H9 (cell line): ENCODE measurements at regions not wholly inside any gene's neighbourhood (a gene's known extent, or its start where the extent isn't known, plus 50 kb on each side); places are given as distances from the start of the nearest gene placed in this dataset.

ENCODE experiments used
- DNase-seq: peaks from one replicate; pipeline ENCODE4 v3.0.0-alpha.2; 2017
- H2AFZ ChIP-seq: one replicate; pipeline ENCODE4 v1.6.1; 2013; ENCODE audit warnings: mild to moderate bottlenecking, low read length, control low read depth, moderate library complexity
- H2AK5ac ChIP-seq: 2 replicates; pipeline ENCODE4 v1.6.1; 2013; ENCODE audit warnings: low read length, control low read depth, mixed read lengths; ENCODE audit not compliant: insufficient read length
- H2BK120ac ChIP-seq: one replicate; pipeline ENCODE4 v1.6.1; 2013; ENCODE audit warnings: low read depth, mild to moderate bottlenecking, low read length, control low read depth, inconsistent platforms; ENCODE audit not compliant: poor library complexity, severe bottlenecking
- H2BK12ac ChIP-seq: 2 replicates; pipeline ENCODE4 v1.6.1; 2013; ENCODE audit warnings: low read length, control low read depth, mixed read lengths, low read depth; ENCODE audit not compliant: insufficient read length
- H2BK15ac ChIP-seq: 2 replicates; pipeline ENCODE4 v1.6.1; 2013; ENCODE audit warnings: low read depth, low read length, control low read depth
- H2BK20ac ChIP-seq: one replicate; pipeline ENCODE4 v1.6.1; 2013; ENCODE audit warnings: low read depth, mild to moderate bottlenecking, low read length, control low read depth, inconsistent platforms; ENCODE audit not compliant: poor library complexity, severe bottlenecking
- H2BK5ac ChIP-seq: 2 replicates; pipeline ENCODE4 v1.6.1; 2013; ENCODE audit warnings: low read length, control low read depth, mixed read lengths; ENCODE audit not compliant: insufficient read length
- H3K14ac ChIP-seq: 2 replicates; pipeline ENCODE4 v1.6.1; 2013; ENCODE audit warnings: low read length, control low read depth; ENCODE audit not compliant: insufficient read depth
- H3K18ac ChIP-seq: 2 replicates; pipeline ENCODE4 v1.6.1; 2013; ENCODE audit warnings: low read depth, mild to moderate bottlenecking, mixed read lengths, low read length, control low read depth; ENCODE audit not compliant: insufficient read length
- H3K23ac ChIP-seq: 2 replicates; pipeline ENCODE4 v1.6.1; 2013; ENCODE audit warnings: low read length, control low read depth, mixed read lengths, low read depth; ENCODE audit not compliant: insufficient read length
- H3K23me2 ChIP-seq: 2 replicates; pipeline ENCODE4 v1.6.1; 2013; ENCODE audit warnings: low read depth, mild to moderate bottlenecking, mixed read lengths, low read length, control low read depth; ENCODE audit not compliant: insufficient read length, poor library complexity, severe bottlenecking
- H3K27ac ChIP-seq: 2 replicates; pipeline ENCODE4 v1.5.1; 2013; ENCODE audit warnings: low read length, control low read depth, mixed read lengths, low read depth; ENCODE audit not compliant: insufficient read length
- H3K27me3 ChIP-seq: 2 replicates; pipeline ENCODE4 v1.6.1; 2013; ENCODE audit warnings: low read length, control low read depth, inconsistent platforms; ENCODE audit not compliant: insufficient read depth
- H3K4ac ChIP-seq: 2 replicates; pipeline ENCODE4 v1.6.1; 2013; ENCODE audit warnings: low read depth, mild to moderate bottlenecking, control low read depth, inconsistent platforms, low read length, moderate library complexity
- H3K4me1 ChIP-seq: 2 replicates; pipeline ENCODE4 v1.6.1; 2013; ENCODE audit warnings: low read length, control low read depth, inconsistent platforms; ENCODE audit not compliant: insufficient read depth
- H3K4me2 ChIP-seq: 2 replicates; pipeline ENCODE4 v1.6.1; 2013; ENCODE audit warnings: low read length, control low read depth, mixed read lengths; ENCODE audit not compliant: insufficient read length, insufficient read depth
- H3K56ac ChIP-seq: 2 replicates; pipeline ENCODE4 v1.6.1; 2013; ENCODE audit warnings: low read depth, mild to moderate bottlenecking, mixed read lengths, low read length, control low read depth; ENCODE audit not compliant: insufficient read length
- H3K79me1 ChIP-seq: 2 replicates; pipeline ENCODE4 v1.6.1; 2013; ENCODE audit warnings: low read depth, mild to moderate bottlenecking, moderate library complexity, low read length, control low read depth, inconsistent platforms; ENCODE audit not compliant: insufficient read depth, poor library complexity, severe bottlenecking
- H3K79me2 ChIP-seq: 2 replicates; pipeline ENCODE4 v1.6.1; 2013; ENCODE audit warnings: low read length, control low read depth, inconsistent platforms; ENCODE audit not compliant: insufficient read depth
- H3K9ac ChIP-seq: 2 replicates; pipeline ENCODE4 v1.6.1; 2013; ENCODE audit warnings: low read length, control low read depth, mixed read lengths; ENCODE audit not compliant: insufficient read length; ENCODE audit errors: extremely low read depth
- H3K9me3 ChIP-seq: one replicate; pipeline ENCODE4 v1.6.1; 2013; ENCODE audit warnings: low read depth, low read length, inconsistent platforms; ENCODE audit not compliant: control insufficient read depth
- H3T11ph ChIP-seq: one replicate; pipeline ENCODE4 v1.6.1; 2013; ENCODE audit warnings: mild to moderate bottlenecking, low read length, control low read depth, inconsistent platforms
- H4K20me1 ChIP-seq: one replicate; pipeline ENCODE4 v1.6.1; 2013; ENCODE audit not compliant: control insufficient read depth, insufficient read length, insufficient read depth
- H4K5ac ChIP-seq: 2 replicates; pipeline ENCODE4 v1.6.1; 2013; ENCODE audit warnings: low read depth, mild to moderate bottlenecking, mixed read lengths, low read length, control low read depth; ENCODE audit not compliant: insufficient read length
- H4K8ac ChIP-seq: replicated peaks from 2 replicates; pipeline ENCODE4 v1.6.1; 2013; ENCODE audit warnings: low read length, control low read depth, mixed read lengths, low read depth; ENCODE audit not compliant: insufficient read length
- H4K91ac ChIP-seq: 2 replicates; pipeline ENCODE4 v1.6.1; 2013; ENCODE audit warnings: low read depth, mild to moderate bottlenecking, moderate library complexity, mixed read lengths, low read length, control low read depth; ENCODE audit not compliant: insufficient read length
- H3K27ac Mint-ChIP-seq, 3 experiments: 2 replicates in 2 of 3; 3 replicates in 1 of 3; pipeline ENCODE4 v1.8.0; 2020 to 2021; ENCODE audit warnings: mixed read lengths in 3 of 3, mild to moderate bottlenecking in 1 of 3, moderate library complexity in 1 of 3
- H3K27me3 Mint-ChIP-seq: 2 replicates; pipeline ENCODE4 v1.8.0; 2021; ENCODE audit warnings: low read depth, mild to moderate bottlenecking, moderate library complexity, mixed read lengths
- H3K36me3 Mint-ChIP-seq, 3 experiments: 2 replicates in 2 of 3; 3 replicates in 1 of 3; pipeline ENCODE4 v1.8.0; 2020 to 2021; ENCODE audit warnings: low read depth in 3 of 3, mixed read lengths in 3 of 3; ENCODE audit not compliant: insufficient read depth in 1 of 3
- H3K4me1 Mint-ChIP-seq, 2 experiments: 2 replicates each; pipeline ENCODE4 v1.8.0; 2020; ENCODE audit warnings: mixed read lengths in 2 of 2
- H3K4me3 Mint-ChIP-seq, 2 experiments: 2 replicates in 1 of 2; 3 replicates in 1 of 2; pipeline ENCODE4 v1.8.0; 2020 to 2021; ENCODE audit warnings: mild to moderate bottlenecking in 2 of 2, mixed read lengths in 2 of 2, moderate library complexity in 1 of 2
- H3K9me3 Mint-ChIP-seq, 2 experiments: 2 replicates in 1 of 2; 3 replicates in 1 of 2; pipeline ENCODE4 v1.8.0; 2020; ENCODE audit warnings: mild to moderate bottlenecking in 2 of 2, mixed read lengths in 2 of 2, moderate library complexity in 1 of 2
- WGBS: extraction: QIAGEN DNeasy Blood & Tissue Kit; methylation state at CpG from one replicate; pipeline ENCODE4 v1.1.7; 2013; ENCODE audit warnings: missing lambda C conversion rate, low lambda C conversion rate, mixed read lengths; ENCODE audit not compliant: insufficient read length; ENCODE audit errors: extremely low coverage; 5-methylcytosine and 5-hydroxymethylcytosine counted together
- TF ChIP-seq, protein P1 (sequence below): fragments of 200-600 bp; sonication (generic); conservative IDR thresholded peaks from 3 replicates; pipeline ENCODE4 v1.8.0; 2021; ENCODE audit warnings: antibody characterized with exemption, mild to moderate bottlenecking

DNA sequence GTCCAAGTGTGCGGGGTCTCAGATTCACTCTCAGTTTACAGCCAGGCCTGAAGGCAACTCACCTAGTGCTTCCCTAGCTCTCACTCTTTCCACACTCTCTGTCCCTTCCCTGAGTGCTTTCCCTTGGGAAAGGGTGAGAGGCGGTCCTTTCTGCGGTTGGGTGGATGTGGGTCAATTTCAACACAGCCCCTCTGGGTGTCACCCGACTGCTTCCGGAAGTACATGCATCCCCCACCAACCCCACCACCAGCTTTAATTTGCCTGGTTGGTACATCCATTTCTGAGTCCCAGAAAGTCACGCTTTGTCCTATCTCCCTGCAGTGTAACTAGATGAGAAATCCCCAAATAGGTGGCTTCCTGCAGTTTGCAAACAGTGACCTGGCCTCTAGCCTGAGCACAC is 307.3 kb upstream of the MEIS1 start:
- no peak overlapping the region for H3K56ac ChIP-seq
- WGBS, result no CpG with 5 or more reads among the region's 6 CpGs
- no peak overlapping the region for H3K23ac ChIP-seq
- H3K27ac Mint-ChIP-seq, result 0 out of 7 replicates have a peak overlapping the region, but pooled peaks of 1 of the 3 experiments have one; percentile 17
- no peak overlapping the region for H3T11ph ChIP-seq
- no peaks in the 10 kb centered on the region; the same call in none of the 2 replicates for H3K27me3 Mint-ChIP-seq
- H4K5ac ChIP-seq, result no peak overlapping the region
- no peaks in the 10 kb centered on the region for H3K79me2 ChIP-seq
- no peak overlapping the region for H4K8ac ChIP-seq
- H3K36me3 Mint-ChIP-seq, result no peaks in the 10 kb centered on the region; a peak in 1 of 7 replicates
- no peak overlapping the region for H3K4ac ChIP-seq
- H3K18ac ChIP-seq, result no peak overlapping the region
- H3K9me3 ChIP-seq, result no peaks in the 10 kb centered on the region
- no peaks in the 10 kb centered on the region for H3K9me3 Mint-ChIP-seq
- no peak overlapping the region for H3K9ac ChIP-seq
- no peak overlapping the region for H2AK5ac ChIP-seq
- no peaks in the 10 kb centered on the region for H3K23me2 ChIP-seq
- no peaks in the 10 kb centered on the region for H3K79me1 ChIP-seq
- H2AFZ ChIP-seq, result no peak overlapping the region
- no peak overlapping the region for H3K4me3 Mint-ChIP-seq
- no peak overlapping the region for H2BK20ac ChIP-seq
- no peak overlapping the region for H3K27ac ChIP-seq
- DNase-seq, result no peak
- no peak overlapping the region for H3K14ac ChIP-seq
- TF ChIP-seq, protein P1, sequence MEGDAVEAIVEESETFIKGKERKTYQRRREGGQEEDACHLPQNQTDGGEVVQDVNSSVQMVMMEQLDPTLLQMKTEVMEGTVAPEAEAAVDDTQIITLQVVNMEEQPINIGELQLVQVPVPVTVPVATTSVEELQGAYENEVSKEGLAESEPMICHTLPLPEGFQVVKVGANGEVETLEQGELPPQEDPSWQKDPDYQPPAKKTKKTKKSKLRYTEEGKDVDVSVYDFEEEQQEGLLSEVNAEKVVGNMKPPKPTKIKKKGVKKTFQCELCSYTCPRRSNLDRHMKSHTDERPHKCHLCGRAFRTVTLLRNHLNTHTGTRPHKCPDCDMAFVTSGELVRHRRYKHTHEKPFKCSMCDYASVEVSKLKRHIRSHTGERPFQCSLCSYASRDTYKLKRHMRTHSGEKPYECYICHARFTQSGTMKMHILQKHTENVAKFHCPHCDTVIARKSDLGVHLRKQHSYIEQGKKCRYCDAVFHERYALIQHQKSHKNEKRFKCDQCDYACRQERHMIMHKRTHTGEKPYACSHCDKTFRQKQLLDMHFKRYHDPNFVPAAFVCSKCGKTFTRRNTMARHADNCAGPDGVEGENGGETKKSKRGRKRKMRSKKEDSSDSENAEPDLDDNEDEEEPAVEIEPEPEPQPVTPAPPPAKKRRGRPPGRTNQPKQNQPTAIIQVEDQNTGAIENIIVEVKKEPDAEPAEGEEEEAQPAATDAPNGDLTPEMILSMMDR, result no peak; the same call in 2 of the 3 replicates
- no peaks in the 10 kb centered on the region for H3K27me3 ChIP-seq
- peaks cover 12 to 18% of the 10 kb centered on the region in 2 experiments for H3K4me1 Mint-ChIP-seq
- H2BK120ac ChIP-seq, result no peak overlapping the region
- no peak overlapping the region for H2BK5ac ChIP-seq
- H3K4me1 ChIP-seq, result peaks cover 6% of the 10 kb centered on the region; the same call in 1 of the 2 replicates
- no peak overlapping the region for H4K91ac ChIP-seq
- no peaks in the 10 kb centered on the region for H4K20me1 ChIP-seq
- no peak overlapping the region for H3K4me2 ChIP-seq
- H2BK12ac ChIP-seq, result no peak overlapping the region
- H2BK15ac ChIP-seq, result no peak overlapping the region
